HG03025 (cell line): ENCODE measurements at regions not wholly inside any gene's neighbourhood (a gene's known extent, or its start where the extent isn't known, plus 50 kb on each side); places are given as distances from the start of the nearest gene placed in this dataset.

Experiments
- ATAC-seq: cut with Tn5 transposase; IDR thresholded peaks from one replicate; pipeline ENCODE4 v1.9.1; 2021; ENCODE audit warnings: mild to moderate bottlenecking, moderate library complexity; ENCODE audit not compliant: unreplicated experiment, low FRiP score

GRCh38 chr12:45622210-45622937, 107.1 kb upstream of the ARID2 start:
- no peak for ATAC-seq

GRCh38 chr12:45623221-45623620, 106.3 kb upstream of the ARID2 start:
- no peak for ATAC-seq

GRCh38 chr12:45623940-45624339, 105.6 kb upstream of the ARID2 start:
- no peak for ATAC-seq

GRCh38 chr12:45626965-45627364, 102.5 kb upstream of the ARID2 start:
- no peak for ATAC-seq

- ATAC-seq: no peak
Measured at GRCh38 chr12:45627407-45628069, 102.0 kb upstream of the ARID2 start.

- no peak for ATAC-seq
Measured at GRCh38 chr12:45629292-45629691, 100.2 kb upstream of the ARID2 start.

GRCh38 chr12:45633733-45634132, 95.8 kb upstream of the ARID2 start:
- no peak for ATAC-seq

GRCh38 chr12:45634273-45634917, 95.1 kb upstream of the ARID2 start:
- no peak for ATAC-seq

GRCh38 chr12:45637242-45637641, 92.3 kb upstream of the ARID2 start:
- no peak for ATAC-seq

- no peak for ATAC-seq
Measured at GRCh38 chr12:45637706-45638105, 91.8 kb upstream of the ARID2 start.

GRCh38 chr12:45638386-45638785, 91.1 kb upstream of the ARID2 start:
- ATAC-seq: no peak

- ATAC-seq: no peak
Measured at GRCh38 chr12:45644541-45644940, 85.0 kb upstream of the ARID2 start.

GRCh38 chr12:45646851-45647581, 82.5 kb upstream of the ARID2 start:
- no peak for ATAC-seq

- no peak for ATAC-seq
Measured at GRCh38 chr12:45648070-45648469, 81.4 kb upstream of the ARID2 start.

GRCh38 chr12:45651029-45651428, 78.5 kb upstream of the ARID2 start:
- no peak for ATAC-seq

GRCh38 chr12:45654002-45654665, 75.4 kb upstream of the ARID2 start:
- ATAC-seq: no peak

- ATAC-seq: no peak
Measured at GRCh38 chr12:45655186-45655585, 74.3 kb upstream of the ARID2 start.

- no peak for ATAC-seq
Measured at GRCh38 chr12:45655743-45656142, 73.8 kb upstream of the ARID2 start.

GRCh38 chr12:45658020-45658419, 71.5 kb upstream of the ARID2 start:
- ATAC-seq: no peak

GRCh38 chr12:45660330-45660729, 69.2 kb upstream of the ARID2 start:
- no peak for ATAC-seq

GRCh38 chr12:45663455-45663854, 66.1 kb upstream of the ARID2 start:
- ATAC-seq: no peak
